ENCODE measurements at regions not wholly inside any gene's neighbourhood (a gene's known extent, or its start where the extent isn't known, plus 50 kb on each side); places are given as distances from the start of the nearest gene placed in this dataset.

DNA sequence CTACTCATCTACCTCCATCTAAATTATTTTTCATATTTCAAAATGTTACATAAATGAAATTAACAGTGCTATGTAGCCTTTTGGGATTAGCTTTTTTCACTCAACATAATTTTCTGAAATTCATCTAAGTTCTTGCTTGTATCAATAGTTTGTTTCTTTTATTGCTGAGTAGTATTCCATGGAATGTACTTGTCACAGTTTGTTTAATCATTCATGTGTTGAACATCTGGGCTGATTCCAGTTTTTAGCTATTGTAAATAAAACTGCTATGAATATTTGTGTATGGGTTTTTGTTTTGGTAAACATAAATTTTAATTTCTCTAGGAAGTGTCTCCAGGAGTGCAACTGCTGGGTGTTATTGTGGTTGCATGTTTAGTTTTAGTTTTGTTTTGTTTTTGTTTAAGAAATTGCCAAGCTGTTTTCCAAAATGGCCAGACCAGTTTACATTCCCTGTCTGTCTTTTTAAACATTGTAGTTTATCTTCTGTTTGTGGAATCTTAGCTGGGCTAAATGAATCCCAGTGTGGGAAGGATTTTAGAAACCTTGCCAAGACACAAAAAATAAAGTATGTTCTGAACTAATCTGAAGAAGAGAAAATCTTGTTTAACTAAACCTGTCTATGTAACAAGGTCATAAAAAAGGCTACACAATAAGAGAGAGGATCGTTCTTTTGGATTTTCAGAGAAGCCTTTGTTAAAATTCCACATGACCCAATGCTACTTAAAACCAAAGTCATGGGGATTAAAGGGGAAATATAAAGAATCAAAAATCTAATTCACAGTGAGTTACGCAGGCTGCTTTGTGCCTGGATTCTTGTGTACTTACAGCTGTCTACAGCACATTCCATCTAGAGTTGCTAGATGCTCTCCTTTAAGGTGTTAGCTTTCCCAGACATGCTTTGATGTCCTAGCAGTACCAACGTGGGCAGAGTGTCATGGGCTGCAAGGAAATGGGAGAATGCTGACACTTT lies 129.2 kb upstream of the SUCLG2 start:
- intact Hi-C loops (cut with DNase I) = no loop called here

DNA sequence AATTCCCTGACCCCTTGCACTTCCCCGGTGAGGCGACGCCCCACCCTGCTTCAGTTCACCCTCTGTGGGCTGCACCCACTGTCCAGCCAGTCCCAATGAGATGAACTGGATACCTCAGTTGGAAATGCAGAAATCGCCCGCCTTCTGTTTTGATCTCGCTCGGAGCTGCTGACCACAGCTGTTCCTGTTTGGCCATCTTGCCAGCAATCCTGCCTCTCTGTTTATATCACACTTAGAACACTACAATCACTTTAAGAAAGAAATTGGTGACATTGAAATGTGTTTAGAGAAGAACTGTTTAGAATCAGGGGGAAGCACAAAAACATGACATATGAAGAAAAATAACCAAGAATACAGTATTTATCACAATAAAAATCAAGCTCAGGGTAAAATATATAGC lies 127.5 kb upstream of the SUCLG2 start:
- no peak for DNase-seq
- intact Hi-C loops (cut with DNase I) = no loop called here

More for the DNA sequence above, 129.2 kb upstream of the SUCLG2 start:
- DNase-seq = no peak

GRCh38 chr3:67781218-67781617 lies 126.8 kb upstream of the SUCLG2 start:
- intact Hi-C loops (cut with DNase I) = no loop called here
- no peak for DNase-seq

DNA sequence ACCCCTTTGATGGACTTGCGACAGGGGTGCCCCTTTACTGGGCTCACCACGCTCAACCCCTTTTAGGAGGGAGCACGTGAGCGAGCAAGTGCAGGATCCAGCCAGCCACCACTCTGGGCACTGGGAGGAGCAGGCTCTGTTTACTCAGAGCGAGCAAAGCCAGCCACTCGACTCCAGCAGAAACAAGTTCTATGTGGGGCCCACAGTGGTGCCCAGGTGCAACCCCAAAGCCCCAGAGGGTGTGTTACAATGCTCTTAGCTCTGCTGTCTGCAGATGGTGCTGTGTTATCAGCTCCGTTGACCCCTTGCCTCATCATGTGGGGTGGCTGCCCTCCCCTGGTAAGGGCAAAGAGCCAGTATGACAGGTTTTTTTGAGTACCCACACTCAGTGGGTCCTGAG lies 120.3 kb upstream of the SUCLG2 start:
- intact Hi-C loops (cut with DNase I) = no loop called here
- DNase-seq = no peak

- intact Hi-C loops (cut with DNase I) = no loop called here
- no peak for DNase-seq
Observed at GRCh38 chr3:67765575-67765974, 111.2 kb upstream of the SUCLG2 start.

DNA sequence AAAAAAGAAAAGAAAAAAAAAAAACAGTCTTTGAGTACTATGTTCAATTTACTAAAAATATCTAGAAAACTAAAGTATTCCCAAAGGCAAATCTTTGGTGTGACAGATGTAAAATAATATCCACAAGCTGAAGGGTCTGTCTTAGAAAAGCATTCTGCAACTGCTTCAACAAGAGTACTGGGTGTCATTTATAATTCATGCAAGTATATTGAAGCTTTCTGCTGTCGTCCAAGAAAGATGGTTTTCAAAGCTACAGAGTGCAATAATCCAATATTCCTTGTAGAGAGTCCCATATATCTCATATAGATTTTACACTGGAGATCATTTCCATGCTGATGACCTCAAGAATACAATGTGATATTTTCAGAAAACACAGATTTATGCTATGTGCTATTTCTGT lies 90.9 kb upstream of the SUCLG2 start:
- intact Hi-C loops (cut with DNase I) = no loop called here
- DNase-seq = no peak

- no peak for DNase-seq
- intact Hi-C loops (cut with DNase I) = no loop called here
Observed at GRCh38 chr3:67744699-67745098, 90.3 kb upstream of the SUCLG2 start.

- intact Hi-C loops (cut with DNase I) = no loop called here
- no peak for DNase-seq
Observed at GRCh38 chr3:67739851-67740250, 85.4 kb upstream of the SUCLG2 start.

DNA sequence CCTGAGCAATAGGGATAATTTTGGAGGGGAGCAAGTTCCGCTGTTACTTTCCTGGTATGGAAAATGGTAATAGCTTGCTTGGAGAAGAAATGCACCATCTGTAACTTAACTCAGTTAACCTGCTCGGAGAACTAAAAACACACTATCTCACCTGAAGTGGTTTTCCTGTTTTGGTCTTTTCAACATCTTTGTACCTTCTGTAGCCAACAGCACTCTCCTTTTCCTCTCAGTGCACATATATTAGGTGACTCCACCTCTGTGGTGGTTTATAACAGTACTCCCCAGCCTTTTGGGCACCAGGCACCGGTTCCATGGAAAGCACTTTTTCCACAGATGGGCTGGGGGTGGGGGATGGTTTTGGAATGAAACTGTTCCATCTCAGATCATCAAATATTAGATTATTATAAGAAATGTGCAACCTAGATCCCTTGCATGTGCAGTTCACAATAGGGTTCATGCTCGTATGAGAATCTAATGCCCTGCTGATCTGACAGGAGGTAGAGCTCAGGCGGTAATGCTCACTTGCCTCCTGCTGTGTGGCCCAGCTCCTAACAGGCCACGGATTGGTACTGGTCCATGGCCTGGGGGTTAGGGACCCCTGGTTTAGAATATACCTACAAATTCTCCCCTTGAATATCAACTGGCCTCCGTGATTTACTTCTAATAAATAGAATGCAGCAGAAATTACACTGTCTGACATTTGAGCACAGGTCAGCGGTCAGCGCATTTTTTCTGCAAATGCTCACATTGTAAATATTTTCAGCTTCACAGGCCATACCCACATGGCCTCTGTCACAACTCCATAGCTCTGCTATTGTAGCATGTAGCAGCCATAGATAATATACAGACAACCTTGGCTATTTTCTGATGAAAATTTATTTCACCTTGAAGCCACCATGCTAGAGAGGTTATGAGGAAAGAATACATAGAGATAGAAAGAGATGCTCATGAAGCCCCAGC lies 83.8 kb upstream of the SUCLG2 start:
- no peak for DNase-seq

DNA sequence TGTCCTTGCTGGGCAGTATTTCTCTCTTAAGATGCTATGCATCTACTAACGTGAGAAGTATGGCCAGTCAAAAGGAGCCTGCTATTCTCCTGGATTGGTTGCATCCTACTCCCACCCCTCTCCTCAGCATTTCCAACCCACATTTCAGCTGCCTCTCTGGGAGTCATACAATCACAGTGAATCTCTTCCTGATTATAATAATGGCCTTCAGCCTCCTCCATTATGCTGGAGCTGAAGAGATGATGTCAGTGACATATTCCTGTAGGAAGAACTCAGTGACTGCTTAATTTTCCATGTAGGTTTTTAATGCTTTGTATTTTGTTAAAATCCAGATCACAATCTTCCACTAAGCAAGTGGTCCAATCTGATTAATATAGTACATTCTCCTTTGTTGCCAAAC lies 82.7 kb upstream of the SUCLG2 start:
- intact Hi-C loops (cut with DNase I) = no loop called here
- no peak for DNase-seq

More for the DNA sequence above, 83.8 kb upstream of the SUCLG2 start:
- intact Hi-C loops (cut with DNase I) = no loop called here

DNA sequence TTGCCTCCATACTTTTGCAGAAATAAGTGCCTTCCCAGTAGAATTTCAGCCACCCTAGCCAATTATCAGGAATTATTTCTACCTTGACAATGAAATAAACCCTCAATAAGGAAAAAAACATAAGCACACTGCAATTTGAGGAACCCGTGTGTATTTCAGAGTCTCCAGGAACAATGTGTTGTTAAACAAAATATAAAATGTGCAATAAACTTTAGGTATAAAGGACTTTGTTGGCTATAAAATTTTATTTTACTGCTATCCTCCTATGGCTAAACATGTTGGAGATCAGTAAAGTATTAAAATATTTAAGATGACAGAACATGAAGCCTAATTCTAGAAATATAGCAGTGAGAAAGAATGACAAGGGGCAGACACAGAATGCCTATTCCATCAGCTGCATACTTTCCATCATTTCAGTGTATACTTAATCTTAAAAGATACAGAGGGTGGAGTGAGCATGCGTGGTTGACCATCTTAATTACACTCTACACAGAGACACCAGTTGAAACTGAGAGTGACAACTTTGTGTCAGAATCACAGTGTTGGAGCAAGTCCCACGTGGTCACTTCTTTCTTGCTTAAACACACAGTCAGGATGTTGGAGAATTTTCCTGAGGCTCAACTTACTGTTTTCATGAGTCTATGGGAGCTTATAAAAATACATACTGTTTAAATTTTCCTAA lies 79.0 kb upstream of the SUCLG2 start:
- no peak for DNase-seq
- intact Hi-C loops (cut with DNase I) = no loop called here

- no peak for DNase-seq
- intact Hi-C loops (cut with DNase I) = no loop called here
Observed at GRCh38 chr3:67724434-67724833, 70.0 kb upstream of the SUCLG2 start.

- no peak for DNase-seq
- intact Hi-C loops (cut with DNase I) = no loop called here
Observed at GRCh38 chr3:67723863-67724262, 69.5 kb upstream of the SUCLG2 start.

- DNase-seq = no peak
- intact Hi-C loops (cut with DNase I) = no loop called here
Observed at GRCh38 chr3:67719333-67719732, 64.9 kb upstream of the SUCLG2 start.

- no peak for DNase-seq
- intact Hi-C loops (cut with DNase I) = no loop called here
Observed at GRCh38 chr3:67715971-67716370, 61.6 kb upstream of the SUCLG2 start.

- no peak for DNase-seq
- intact Hi-C loops (cut with DNase I) = no loop called here
Observed at GRCh38 chr3:67713764-67714469, 59.5 kb upstream of the SUCLG2 start.

GRCh38 chr3:67712259-67712658 lies 57.8 kb upstream of the SUCLG2 start:
- no peak for DNase-seq
- intact Hi-C loops (cut with DNase I) = no loop called here

GRCh38 chr3:67710396-67710795 lies 56.0 kb upstream of the SUCLG2 start:
- no peak for DNase-seq
- intact Hi-C loops (cut with DNase I) = no loop called here

DNA sequence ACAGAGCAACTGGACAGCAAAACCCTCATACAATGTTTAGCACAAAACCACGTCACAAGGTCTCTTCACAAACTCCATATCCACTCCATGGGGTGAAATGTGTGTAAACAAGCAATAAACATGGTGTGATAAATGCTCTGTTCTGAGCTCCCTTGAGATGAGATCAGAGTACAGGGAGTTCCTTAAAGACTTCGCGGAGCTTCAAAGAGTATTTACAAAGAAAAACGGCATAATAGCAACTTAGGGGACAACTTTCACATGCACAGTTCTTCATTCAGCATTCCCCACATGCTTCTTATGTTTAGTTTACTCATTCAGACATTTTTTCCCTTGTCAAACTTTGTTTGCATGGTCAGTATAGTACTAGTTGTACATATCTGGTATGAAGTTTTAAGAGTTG lies 52.5 kb upstream of the SUCLG2 start:
- DNase-seq = no peak
- intact Hi-C loops (cut with DNase I) = no loop called here

Data from head of caudate nucleus (tissue), 42 donors.